Astrocyte of the spinal cord (primary cell): ENCODE measurements at regions not wholly inside any gene's neighbourhood (a gene's known extent, or its start where the extent isn't known, plus 50 kb on each side); places are given as distances from the start of the nearest gene placed in this dataset.

Source experiments
- DNase-seq: peaks from one replicate; pipeline ENCODE4 v3.0.0; 2011; ENCODE audit warnings: low read depth, low spot score
- H3K4me3 ChIP-seq: 2 replicates; pipeline ENCODE4 v1.5.1; 2011; ENCODE audit warnings: low read depth, mild to moderate bottlenecking, low read length, moderate library complexity
- CTCF ChIP-seq: IDR thresholded peaks from 2 replicates; pipeline ENCODE4 v1.5.1; 2012; ENCODE audit warnings: low read depth, mild to moderate bottlenecking, low read length, inconsistent platforms
- in situ Hi-C: cut with HindIII; loops from 2 replicates; pipeline ENCODE4 v1.10.0; 2017; ENCODE audit warnings: low sequenced_read_pairs

GRCh38 chr6:138562691-138563090 is 63.4 kb upstream of the NHSL1 start:
- no peak for DNase-seq
- no peak overlapping the region for H3K4me3 ChIP-seq
- TF ChIP-seq CTCF = no peak
- in situ Hi-C loops = no loop called here

GRCh38 chr6:138563231-138563630 is 63.9 kb upstream of the NHSL1 start:
- no peak for DNase-seq
- in situ Hi-C loops = no loop called here
- no peak overlapping the region for H3K4me3 ChIP-seq
- no peak for TF ChIP-seq CTCF

- no peak for TF ChIP-seq CTCF
- no peak overlapping the region for H3K4me3 ChIP-seq
- DNase-seq = no peak
- in situ Hi-C loops = no loop called here
Observed at GRCh38 chr6:138563650-138564049, 64.4 kb upstream of the NHSL1 start.

GRCh38 chr6:138564170-138564721 is 65.0 kb upstream of the NHSL1 start:
- in situ Hi-C loops = no loop called here
- H3K4me3 ChIP-seq = no peak overlapping the region
- no peak for DNase-seq
- no peak for TF ChIP-seq CTCF

- no peak for DNase-seq
- in situ Hi-C loops = no loop called here
- no peak overlapping the region for H3K4me3 ChIP-seq
- no peak for TF ChIP-seq CTCF
Observed at GRCh38 chr6:138567052-138567451, 67.8 kb upstream of the NHSL1 start.

GRCh38 chr6:138568997-138569396 is 69.7 kb upstream of the NHSL1 start:
- H3K4me3 ChIP-seq = no peak overlapping the region
- in situ Hi-C loops = no loop called here
- TF ChIP-seq CTCF = no peak
- DNase-seq = no peak

GRCh38 chr6:138569554-138569953 is 70.3 kb upstream of the NHSL1 start:
- H3K4me3 ChIP-seq = no peak overlapping the region
- TF ChIP-seq CTCF = no peak
- in situ Hi-C loops = no loop called here
- no peak for DNase-seq
